GM19328 (cell line): ENCODE measurements at regions not wholly inside any gene's neighbourhood (a gene's known extent, or its start where the extent isn't known, plus 50 kb on each side); places are given as distances from the start of the nearest gene placed in this dataset.
"Not testable (repeated sequence)": the region's sequence is repeated elsewhere in the genome, so short reads cannot be mapped to it uniquely, and the experiment has no call there.

Experiments used
- ATAC-seq: cut with Tn5 transposase; IDR thresholded peaks from one replicate; pipeline ENCODE4 v1.9.1; 2021; ENCODE audit warnings: mild to moderate bottlenecking, moderate library complexity; ENCODE audit not compliant: unreplicated experiment

GRCh38 chr6:165766026-165766425 lies 103.0 kb upstream of the PDE10A start:
- ATAC-seq: no peak

DNA sequence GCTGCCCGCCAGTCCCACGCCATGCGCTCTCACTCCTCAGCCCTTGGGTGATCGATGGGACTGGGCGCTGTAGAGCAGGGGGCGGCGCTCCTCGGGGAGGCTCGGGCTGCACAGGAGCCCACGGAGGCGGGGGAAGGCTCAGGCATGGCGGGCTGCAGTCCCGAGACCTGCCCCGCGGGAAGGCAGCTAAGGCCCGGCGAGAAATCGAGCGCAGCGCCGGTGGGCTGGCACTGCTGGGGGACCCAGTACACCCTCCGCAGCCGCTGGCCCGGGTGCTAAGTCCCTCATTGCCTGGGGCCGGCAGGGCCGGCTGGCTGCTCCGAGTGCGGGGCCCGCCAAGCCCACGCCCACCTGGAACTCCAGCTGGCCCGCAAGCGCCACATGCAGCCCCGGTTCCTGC lies 102.2 kb upstream of the PDE10A start:
- ATAC-seq: not testable (repeated sequence)

DNA sequence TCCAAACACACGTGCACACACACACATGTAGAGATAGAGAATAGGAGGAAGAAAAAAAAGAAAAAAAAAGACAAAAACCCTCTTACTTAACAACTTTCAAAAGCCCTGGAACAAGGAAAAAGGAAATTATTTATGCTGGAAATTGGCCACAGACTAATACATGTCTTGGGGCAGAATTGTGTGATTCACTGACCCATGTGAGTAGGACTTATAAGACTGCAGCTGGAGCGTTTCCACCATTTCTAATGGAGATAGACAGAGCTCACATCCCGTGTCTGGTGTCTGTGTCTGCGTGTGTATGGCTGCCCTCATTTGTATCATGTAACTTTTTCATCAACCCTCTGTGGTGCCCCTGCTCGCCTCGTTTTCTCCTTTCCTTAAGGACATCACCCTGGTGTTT lies 99.8 kb upstream of the PDE10A start:
- ATAC-seq: no peak

DNA sequence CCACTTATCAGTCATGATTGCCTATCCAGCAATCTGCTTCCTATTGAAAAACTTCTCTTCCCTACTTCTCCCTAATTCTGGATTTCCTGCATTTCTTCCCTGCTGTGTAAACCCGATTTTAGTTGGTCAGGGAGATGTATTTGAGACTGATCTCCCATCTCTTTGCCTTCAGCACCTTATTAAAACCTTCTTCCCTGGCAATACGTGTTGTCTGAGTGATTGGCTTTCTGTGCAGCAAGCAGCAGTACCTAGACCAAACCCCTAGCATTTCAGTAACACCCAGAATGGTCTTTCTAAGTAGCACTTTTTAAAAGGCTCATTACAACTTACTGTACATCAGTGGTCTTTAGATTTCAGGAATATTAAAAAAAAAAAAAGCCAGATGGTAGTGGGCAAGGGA lies 99.1 kb upstream of the PDE10A start:
- ATAC-seq: no peak

DNA sequence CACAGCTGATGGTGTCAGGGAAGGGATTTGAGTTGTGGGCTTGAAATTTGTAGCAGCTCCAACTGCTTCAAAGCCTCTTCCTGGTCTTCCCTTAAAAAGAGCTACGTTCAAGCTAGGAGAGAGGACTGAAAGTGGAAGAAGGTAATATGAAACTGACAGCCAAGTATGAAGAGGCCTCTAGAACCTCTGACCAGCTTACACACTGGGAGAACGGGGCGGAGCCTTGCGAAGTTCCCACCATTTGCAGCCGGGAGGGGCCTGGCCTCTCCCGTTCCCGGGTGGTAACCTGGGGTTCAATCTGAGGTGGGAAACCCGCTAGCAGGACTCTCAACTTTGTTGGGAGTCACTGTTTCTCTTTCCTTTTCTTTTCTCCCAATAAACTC lies 97.8 kb upstream of the PDE10A start:
- ATAC-seq: no peak

- ATAC-seq: no peak
Measured at GRCh38 chr6:165760126-165760802, 97.2 kb upstream of the PDE10A start.

- ATAC-seq: no peak
Measured at GRCh38 chr6:165758441-165758840, 95.4 kb upstream of the PDE10A start.

DNA sequence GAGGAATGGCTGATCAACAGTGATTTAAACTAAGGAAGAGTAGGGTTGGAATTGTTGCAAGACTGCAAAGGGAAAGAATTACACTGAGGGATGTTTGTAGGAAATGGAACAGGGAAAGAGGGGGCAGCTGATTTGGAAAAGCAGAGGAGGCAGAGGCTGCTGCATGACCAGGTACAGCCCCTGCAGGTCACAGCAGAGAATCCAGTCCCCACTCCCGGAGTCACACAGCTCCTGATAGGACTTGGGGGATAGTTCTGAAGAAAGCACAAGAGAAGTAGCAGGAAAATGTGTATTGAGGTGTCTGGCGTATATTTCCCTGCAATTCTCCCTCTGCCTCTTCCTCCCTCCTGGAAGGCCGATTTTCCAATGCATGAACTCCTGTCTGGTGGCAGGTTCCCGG lies 92.5 kb upstream of the PDE10A start:
- no peak for ATAC-seq

GRCh38 chr6:165753506-165753905 lies 90.5 kb upstream of the PDE10A start:
- no peak for ATAC-seq

DNA sequence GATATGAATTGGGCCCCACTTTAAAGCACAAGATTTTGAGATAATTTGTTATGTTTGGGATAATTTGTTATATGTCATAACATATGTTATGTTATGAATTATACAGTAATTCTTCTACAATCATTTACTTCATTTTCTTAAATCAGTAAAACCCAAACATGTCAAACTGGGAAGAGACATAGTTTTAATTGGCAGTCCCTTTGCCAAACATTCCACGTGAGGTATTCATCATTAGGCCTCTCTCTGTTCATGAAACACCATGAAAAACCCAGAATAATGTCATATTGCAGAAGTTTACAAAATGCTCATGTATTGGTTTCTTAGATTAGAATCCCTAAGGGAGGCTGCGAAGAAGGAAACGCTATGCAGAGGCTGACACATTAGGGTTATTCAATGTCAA lies 89.4 kb upstream of the PDE10A start:
- no peak for ATAC-seq

GRCh38 chr6:165751486-165751885 lies 88.4 kb upstream of the PDE10A start:
- no peak for ATAC-seq

DNA sequence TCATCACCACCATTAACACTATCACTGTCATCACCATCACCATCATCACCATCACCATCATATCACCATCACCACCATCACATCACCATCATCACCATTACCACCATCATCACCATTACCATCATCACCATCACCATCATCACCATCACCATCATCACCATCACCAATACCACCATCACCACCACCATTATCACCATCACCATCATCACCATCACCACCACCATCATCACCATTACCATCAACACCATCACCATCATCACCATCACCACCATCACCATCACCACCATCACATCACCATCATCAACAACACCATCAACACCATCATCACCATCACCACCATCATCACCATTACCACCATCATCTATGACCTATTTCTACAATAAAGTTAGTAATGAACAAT lies 86.1 kb upstream of the PDE10A start:
- ATAC-seq: no peak

GRCh38 chr6:165748390-165748789 lies 85.3 kb upstream of the PDE10A start:
- ATAC-seq: no peak

- no peak for ATAC-seq
Measured at GRCh38 chr6:165747963-165748362, 84.9 kb upstream of the PDE10A start.

DNA sequence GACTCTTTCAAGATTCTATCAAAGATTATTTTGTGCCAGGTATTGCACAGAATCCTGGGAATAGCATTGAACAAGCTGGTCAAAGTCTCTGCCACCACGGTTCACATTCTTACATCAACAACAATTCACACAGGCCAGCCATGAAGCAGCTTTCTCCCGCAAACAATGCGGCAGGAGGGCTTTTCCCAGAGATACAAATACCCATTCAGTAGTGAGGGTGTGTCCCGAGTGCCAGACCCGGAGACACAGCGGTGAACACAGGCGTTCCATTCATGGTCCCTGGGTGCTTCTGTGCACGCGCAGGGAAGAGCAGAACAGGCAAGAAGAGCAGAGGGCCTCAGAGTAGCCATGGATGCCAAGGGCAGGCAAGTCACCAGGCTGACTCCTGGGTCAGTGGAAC lies 83.3 kb upstream of the PDE10A start:
- no peak for ATAC-seq

DNA sequence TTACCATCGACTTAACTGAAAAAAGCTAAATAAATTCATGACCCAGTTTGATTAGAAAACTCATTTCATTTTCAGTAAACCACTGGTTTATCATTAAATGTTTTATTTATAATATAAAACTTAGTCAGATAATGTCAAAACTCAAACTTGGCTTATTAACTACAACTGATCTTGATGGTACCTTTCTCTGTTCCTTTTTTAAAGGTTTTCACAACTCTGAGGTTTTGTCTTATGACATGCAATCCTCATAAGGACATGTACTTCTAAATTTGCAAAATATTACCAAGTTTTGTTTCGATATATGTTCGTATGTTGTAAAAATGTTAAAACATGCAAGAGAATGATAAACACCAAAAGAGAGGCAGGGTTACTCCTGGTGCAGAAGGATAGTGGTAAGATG lies 82.5 kb upstream of the PDE10A start:
- ATAC-seq: no peak

- ATAC-seq: no peak
Measured at GRCh38 chr6:165744555-165745228, 81.7 kb upstream of the PDE10A start.

DNA sequence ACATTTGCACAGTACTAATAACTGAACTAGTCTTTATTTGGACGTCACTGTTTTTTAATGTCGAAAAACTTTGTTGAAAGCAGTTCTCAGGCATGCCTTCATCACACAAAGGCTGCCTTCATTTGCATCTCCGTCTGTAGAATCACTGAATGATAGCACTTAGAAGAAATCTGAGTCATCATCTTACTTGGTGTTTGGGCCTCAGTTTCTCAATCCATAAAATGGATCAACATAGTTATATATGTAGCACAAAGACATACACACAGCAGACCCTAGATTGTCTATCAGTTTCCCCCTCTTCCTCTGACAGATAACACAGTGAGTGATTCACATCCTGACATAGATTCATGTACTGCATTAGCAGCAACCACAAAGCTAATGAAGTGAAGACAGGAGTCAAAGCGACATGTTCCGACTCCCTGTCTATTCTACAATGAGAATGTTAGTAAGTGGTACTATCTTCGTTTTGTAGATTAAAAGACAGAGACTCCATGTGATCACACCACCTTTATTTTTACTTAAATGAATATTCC lies 80.4 kb upstream of the PDE10A start:
- no peak for ATAC-seq

GRCh38 chr6:165742047-165742446 lies 79.0 kb upstream of the PDE10A start:
- no peak for ATAC-seq

- no peak for ATAC-seq
Measured at GRCh38 chr6:165737396-165737795, 74.4 kb upstream of the PDE10A start.

DNA sequence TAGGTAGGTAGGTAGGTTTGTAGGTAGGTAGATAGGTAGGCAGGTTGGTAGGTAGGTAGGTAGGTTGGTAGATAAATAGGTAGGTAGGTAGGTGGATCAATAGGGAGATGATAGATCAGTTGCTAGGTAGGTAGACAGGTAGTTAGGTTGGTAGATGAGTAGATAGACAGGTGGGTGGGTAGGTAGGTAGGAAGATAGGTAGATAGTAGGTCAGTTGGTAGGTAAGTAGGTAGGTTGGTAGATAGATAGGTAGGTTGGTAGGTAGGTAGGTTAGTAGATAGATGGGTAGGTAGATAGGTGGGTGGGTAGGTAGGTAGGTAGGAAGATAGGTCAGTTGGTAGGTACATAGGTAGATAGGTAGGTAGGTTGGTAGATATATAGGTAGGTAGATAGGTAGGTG lies 72.0 kb upstream of the PDE10A start:
- no peak for ATAC-seq

- ATAC-seq: no peak
Measured at GRCh38 chr6:165733489-165733791, 70.4 kb upstream of the PDE10A start.
